Activated naive CD8-positive, alpha-beta T cell treated with anti-CD3 and anti-CD28 coated beads, Interleukin-2, amount 50 U/mL, for 24 hours (primary cell): ENCODE measurements at regions not wholly inside any gene's neighbourhood (a gene's known extent, or its start where the extent isn't known, plus 50 kb on each side); places are given as distances from the start of the nearest gene placed in this dataset.
"Not testable (repeated sequence)": the region's sequence is repeated elsewhere in the genome, so short reads cannot be mapped to it uniquely, and the experiment has no call there.

Experiments
- ATAC-seq: fragments of 150-1000 bp; cut with Tn5 transposase; one replicate; pipeline ENCODE4 v1.10.0; 2021
- DNase-seq: peaks from one replicate; pipeline ENCODE4 v3.0.0; 2021
- H3K27ac Mint-ChIP-seq: one replicate; pipeline ENCODE4 v1.8.0; 2021; ENCODE audit warnings: mild to moderate bottlenecking, mixed read lengths
- H3K27me3 Mint-ChIP-seq: one replicate; pipeline ENCODE4 v1.8.0; 2021; ENCODE audit warnings: mixed read lengths
- H3K36me3 Mint-ChIP-seq: one replicate; pipeline ENCODE4 v1.8.0; 2021; ENCODE audit warnings: low read depth, mixed read lengths
- H3K4me1 Mint-ChIP-seq: one replicate; pipeline ENCODE4 v1.8.0; 2021; ENCODE audit warnings: mixed read lengths
- H3K4me3 Mint-ChIP-seq: one replicate; pipeline ENCODE4 v1.8.0; 2021; ENCODE audit warnings: mild to moderate bottlenecking, moderate library complexity, mixed read lengths
- H3K9me3 Mint-ChIP-seq: one replicate; pipeline ENCODE4 v1.8.0; 2021; ENCODE audit warnings: mixed read lengths

GRCh38 chr1:166703726-166704462, 135.4 kb upstream of the POGK start:
- Mint-ChIP-seq H3K36me3 (no peaks in the 10 kb centered on the region), H3K4me1 (no peaks in the 10 kb centered on the region), H3K27me3 (peaks cover 26% of the 10 kb centered on the region), H3K9me3 (no peaks in the 10 kb centered on the region), H3K27ac (no peak overlapping the region), H3K4me3 (no peak overlapping the region)
- no peak for DNase-seq
- no peak for ATAC-seq

GRCh38 chr1:166705376-166706289, 133.6 kb upstream of the POGK start:
- H3K4me1 Mint-ChIP-seq, result no peaks in the 10 kb centered on the region
- ATAC-seq, result no peak
- no peak for DNase-seq
- no peak overlapping the region for H3K27ac Mint-ChIP-seq
- peaks cover 29% of the 10 kb centered on the region for H3K27me3 Mint-ChIP-seq
- H3K36me3 Mint-ChIP-seq, result no peaks in the 10 kb centered on the region
- H3K4me3 Mint-ChIP-seq, result no peak overlapping the region
- H3K9me3 Mint-ChIP-seq, result no peaks in the 10 kb centered on the region

- DNase-seq, result no peak
- ATAC-seq, result no peak
- H3K4me3 Mint-ChIP-seq, result no peak overlapping the region
- H3K9me3 Mint-ChIP-seq, result peaks cover 12% of the 10 kb centered on the region
- no peaks in the 10 kb centered on the region for H3K36me3 Mint-ChIP-seq
- H3K27ac Mint-ChIP-seq, result no peak overlapping the region
- H3K27me3 Mint-ChIP-seq, result peaks cover 2% of the 10 kb centered on the region
- H3K4me1 Mint-ChIP-seq, result no peaks in the 10 kb centered on the region
Observed at GRCh38 chr1:166716620-166717019, 122.7 kb upstream of the POGK start.

GRCh38 chr1:166721145-166721544, 118.1 kb upstream of the POGK start:
- no peak overlapping the region for H3K4me3 Mint-ChIP-seq
- DNase-seq, result no peak
- peaks cover 3% of the 10 kb centered on the region for H3K27me3 Mint-ChIP-seq
- H3K4me1 Mint-ChIP-seq, result no peaks in the 10 kb centered on the region
- H3K27ac Mint-ChIP-seq, result no peak overlapping the region
- ATAC-seq, result no peak
- H3K9me3 Mint-ChIP-seq, result peaks cover 11% of the 10 kb centered on the region
- H3K36me3 Mint-ChIP-seq, result no peaks in the 10 kb centered on the region

- no peaks in the 10 kb centered on the region for H3K36me3 Mint-ChIP-seq
- ATAC-seq (no peak), DNase-seq (no peak)
- H3K27ac Mint-ChIP-seq, result no peak overlapping the region
- no peaks in the 10 kb centered on the region for H3K9me3 Mint-ChIP-seq
- H3K4me3 Mint-ChIP-seq, result no peak overlapping the region
- no peaks in the 10 kb centered on the region for H3K4me1 Mint-ChIP-seq
- H3K27me3 Mint-ChIP-seq, result peaks cover 11% of the 10 kb centered on the region
Observed at GRCh38 chr1:166730299-166730888, 108.9 kb upstream of the POGK start.

GRCh38 chr1:166738140-166738539, 101.1 kb upstream of the POGK start:
- H3K4me3 Mint-ChIP-seq, result no peak overlapping the region
- no peak for ATAC-seq
- DNase-seq, result no peak
- no peaks in the 10 kb centered on the region for H3K9me3 Mint-ChIP-seq
- H3K36me3 Mint-ChIP-seq, result no peaks in the 10 kb centered on the region
- peaks cover 5% of the 10 kb centered on the region for H3K27me3 Mint-ChIP-seq
- no peak overlapping the region for H3K27ac Mint-ChIP-seq
- H3K4me1 Mint-ChIP-seq, result no peaks in the 10 kb centered on the region

GRCh38 chr1:166738873-166739272, 100.4 kb upstream of the POGK start:
- Mint-ChIP-seq H3K36me3 (no peaks in the 10 kb centered on the region), H3K27me3 (peaks cover 5% of the 10 kb centered on the region), H3K9me3 (peaks cover 4% of the 10 kb centered on the region)

GRCh38 chr1:166740668-166741276, 98.5 kb upstream of the POGK start:
- no peak overlapping the region for H3K4me3 Mint-ChIP-seq
- no peaks in the 10 kb centered on the region for H3K36me3 Mint-ChIP-seq
- no peaks in the 10 kb centered on the region for H3K4me1 Mint-ChIP-seq
- peaks cover 2% of the 10 kb centered on the region for H3K27me3 Mint-ChIP-seq
- no peak for ATAC-seq
- DNase-seq, result no peak
- H3K9me3 Mint-ChIP-seq, result peaks cover 14% of the 10 kb centered on the region
- no peak overlapping the region for H3K27ac Mint-ChIP-seq

More at GRCh38 chr1:166738873-166739272, 100.4 kb upstream of the POGK start:
- Mint-ChIP-seq H3K4me3 (no peak overlapping the region), H3K27ac (no peak overlapping the region), H3K4me1 (no peaks in the 10 kb centered on the region)
- DNase-seq, result no peak
- ATAC-seq, result peak; percentile 20

GRCh38 chr1:166763318-166763717, 76.0 kb upstream of the POGK start:
- Mint-ChIP-seq H3K9me3 (no peaks in the 10 kb centered on the region), H3K4me1 (no peaks in the 10 kb centered on the region), H3K36me3 (no peaks in the 10 kb centered on the region), H3K27ac (no peak overlapping the region), H3K27me3 (peaks cover 2% of the 10 kb centered on the region), H3K4me3 (no peak overlapping the region)
- ATAC-seq (no peak), DNase-seq (no peak)

GRCh38 chr1:166766942-166767341, 72.3 kb upstream of the POGK start:
- Mint-ChIP-seq H3K27me3 (peaks cover 6% of the 10 kb centered on the region), H3K9me3 (peaks cover 12% of the 10 kb centered on the region), H3K36me3 (no peaks in the 10 kb centered on the region), H3K27ac (no peak overlapping the region), H3K4me3 (no peak overlapping the region), H3K4me1 (no peaks in the 10 kb centered on the region)
- ATAC-seq, result no peak
- no peak for DNase-seq

GRCh38 chr1:166784646-166785045, 54.6 kb upstream of the POGK start:
- H3K4me1 Mint-ChIP-seq, H3K4me3 Mint-ChIP-seq, H3K27ac Mint-ChIP-seq, DNase-seq, ATAC-seq, H3K9me3 Mint-ChIP-seq, H3K36me3 Mint-ChIP-seq: not testable (repeated sequence)
- peaks cover 14% of the 10 kb centered on the region for H3K27me3 Mint-ChIP-seq

GRCh38 chr1:166785987-166786386, 53.3 kb upstream of the POGK start:
- no peak overlapping the region for H3K4me3 Mint-ChIP-seq
- no peak for ATAC-seq
- H3K4me1 Mint-ChIP-seq, result no peaks in the 10 kb centered on the region
- H3K36me3 Mint-ChIP-seq, result no peaks in the 10 kb centered on the region
- no peak for DNase-seq
- no peak overlapping the region for H3K27ac Mint-ChIP-seq
- H3K27me3 Mint-ChIP-seq, result peaks cover 17% of the 10 kb centered on the region
- no peaks in the 10 kb centered on the region for H3K9me3 Mint-ChIP-seq

GRCh38 chr1:166789286-166789685, 50.0 kb upstream of the POGK start:
- ATAC-seq (no peak), DNase-seq (no peak)
- Mint-ChIP-seq H3K36me3 (no peaks in the 10 kb centered on the region), H3K4me3 (no peak overlapping the region), H3K4me1 (no peaks in the 10 kb centered on the region), H3K9me3 (no peaks in the 10 kb centered on the region), H3K27me3 (peaks cover 19% of the 10 kb centered on the region), H3K27ac (no peak overlapping the region)
